ENCODE measurements at regions not wholly inside any gene's neighbourhood (a gene's known extent, or its start where the extent isn't known, plus 50 kb on each side); places are given as distances from the start of the nearest gene placed in this dataset.

DNA sequence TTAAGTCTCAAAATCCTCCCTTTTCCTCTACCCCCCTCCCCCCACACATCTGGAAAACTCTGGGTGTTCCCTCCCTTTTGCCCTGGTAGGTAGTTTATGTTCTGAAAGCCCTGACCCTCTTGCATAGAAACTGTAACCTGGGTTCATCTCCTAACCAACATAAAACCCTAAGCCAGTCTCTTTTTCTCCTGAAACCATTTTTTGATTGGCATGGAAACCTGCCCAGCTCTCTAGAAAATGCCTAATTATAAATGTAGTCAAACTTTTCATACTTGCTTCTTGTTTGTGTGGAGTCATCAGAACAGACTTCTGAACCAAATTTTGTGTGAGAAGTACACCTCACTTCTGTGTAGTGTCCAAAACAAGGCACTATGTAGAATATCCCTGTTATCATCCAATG lies 1264.4 kb downstream of the SI start:
- TF ChIP-seq CTCF (IDR thresholded peaks at IDR 0.05 in 4 of 5, conservative IDR thresholded peaks at IDR 0.05 in 1 of 5) (no peak), POLR2A (IDR thresholded peaks at IDR 0.05) (no peak)

Measured in gastrocnemius medialis (tissue), 4 donors.